ENCODE measurements at regions not wholly inside any gene's neighbourhood (a gene's known extent, or its start where the extent isn't known, plus 50 kb on each side); places are given as distances from the start of the nearest gene placed in this dataset.

- no peaks in the 10 kb centered on the region for H3K9me3 ChIP-seq (ENCODE audit: insufficient read depth, low read depth, low read length)
- no peaks in the 10 kb centered on the region for H3K27me3 ChIP-seq (ENCODE audit: insufficient read depth, low read length, poor library complexity, severe bottlenecking)
- no peak overlapping the region for H3K4me2 ChIP-seq (ENCODE audit: low read depth, low read length, poor library complexity, severe bottlenecking)
- H3K79me2 ChIP-seq (ENCODE audit: insufficient read depth, low read length): no peaks in the 10 kb centered on the region
- H3K4me1 ChIP-seq (ENCODE audit: insufficient read depth, low read length, poor library complexity, severe bottlenecking): no peaks in the 10 kb centered on the region
- no peaks in the 10 kb centered on the region for H4K20me1 ChIP-seq (ENCODE audit: insufficient read depth, low read length, poor library complexity, severe bottlenecking)
- no peak overlapping the region for H3K9ac ChIP-seq (ENCODE audit: low read depth, low read length, poor library complexity, severe bottlenecking)
- no peaks in the 10 kb centered on the region for H3K9me2 ChIP-seq (replicated peaks; ENCODE audit: low read depth, low read length)
- no peaks in the 10 kb centered on the region for H3F3A ChIP-seq (ENCODE audit: low read depth)
- no peak for TF ChIP-seq EZH2phosphoT487 (IDR thresholded peaks at IDR 0.05; ENCODE audit: borderline replicate concordance)
- TF ChIP-seq, protein P1, sequence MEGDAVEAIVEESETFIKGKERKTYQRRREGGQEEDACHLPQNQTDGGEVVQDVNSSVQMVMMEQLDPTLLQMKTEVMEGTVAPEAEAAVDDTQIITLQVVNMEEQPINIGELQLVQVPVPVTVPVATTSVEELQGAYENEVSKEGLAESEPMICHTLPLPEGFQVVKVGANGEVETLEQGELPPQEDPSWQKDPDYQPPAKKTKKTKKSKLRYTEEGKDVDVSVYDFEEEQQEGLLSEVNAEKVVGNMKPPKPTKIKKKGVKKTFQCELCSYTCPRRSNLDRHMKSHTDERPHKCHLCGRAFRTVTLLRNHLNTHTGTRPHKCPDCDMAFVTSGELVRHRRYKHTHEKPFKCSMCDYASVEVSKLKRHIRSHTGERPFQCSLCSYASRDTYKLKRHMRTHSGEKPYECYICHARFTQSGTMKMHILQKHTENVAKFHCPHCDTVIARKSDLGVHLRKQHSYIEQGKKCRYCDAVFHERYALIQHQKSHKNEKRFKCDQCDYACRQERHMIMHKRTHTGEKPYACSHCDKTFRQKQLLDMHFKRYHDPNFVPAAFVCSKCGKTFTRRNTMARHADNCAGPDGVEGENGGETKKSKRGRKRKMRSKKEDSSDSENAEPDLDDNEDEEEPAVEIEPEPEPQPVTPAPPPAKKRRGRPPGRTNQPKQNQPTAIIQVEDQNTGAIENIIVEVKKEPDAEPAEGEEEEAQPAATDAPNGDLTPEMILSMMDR (conservative IDR thresholded peaks at IDR 0.05; ENCODE audit: low read length): no peak
- no peak overlapping the region for H2AFZ ChIP-seq (ENCODE audit: low read length)
- H3K4me3 ChIP-seq (ENCODE audit: low read length, poor library complexity, severe bottlenecking): no peak overlapping the region
- no peaks in the 10 kb centered on the region for H3K36me3 ChIP-seq (ENCODE audit: insufficient read depth, low read length)
Observed at GRCh38 chr12:67145692-67146091, 123.5 kb upstream of the CAND1 start.

DNA sequence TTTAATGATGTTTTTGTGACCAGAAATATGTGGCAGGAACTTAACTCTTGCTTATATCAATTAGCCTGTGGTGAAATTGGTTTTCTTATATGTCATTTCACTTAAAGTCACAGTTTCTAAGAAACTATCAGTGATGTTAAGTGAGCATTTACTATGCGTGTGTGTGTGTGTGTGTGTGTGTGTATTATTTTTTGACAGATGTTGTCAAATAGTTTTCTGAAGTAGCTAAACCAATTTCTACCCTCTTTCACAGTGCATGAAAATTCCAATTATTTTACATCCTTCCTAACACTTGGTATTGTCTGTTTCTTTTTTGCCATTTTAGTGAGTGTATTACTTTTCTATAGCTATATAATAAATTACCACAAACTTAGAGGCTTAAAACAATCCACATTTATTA is 122.1 kb upstream of the CAND1 start:
- Histone ChIP-seq H3F3A (ENCODE audit: low read depth) (no peaks in the 10 kb centered on the region), H4K20me1 (ENCODE audit: insufficient read depth, low read length, poor library complexity, severe bottlenecking) (no peaks in the 10 kb centered on the region), H3K9ac (ENCODE audit: low read depth, low read length, poor library complexity, severe bottlenecking) (no peak overlapping the region), H3K4me3 (ENCODE audit: low read length, poor library complexity, severe bottlenecking) (no peak overlapping the region), H3K9me2 (replicated peaks; ENCODE audit: low read depth, low read length) (no peaks in the 10 kb centered on the region), H3K79me2 (ENCODE audit: insufficient read depth, low read length) (no peaks in the 10 kb centered on the region), H3K27me3 (ENCODE audit: insufficient read depth, low read length, poor library complexity, severe bottlenecking) (no peaks in the 10 kb centered on the region), H3K9me3 (ENCODE audit: insufficient read depth, low read depth, low read length) (no peaks in the 10 kb centered on the region), H3K4me2 (ENCODE audit: low read depth, low read length, poor library complexity, severe bottlenecking) (no peak overlapping the region), H3K36me3 (ENCODE audit: insufficient read depth, low read length) (no peaks in the 10 kb centered on the region), H3K4me1 (ENCODE audit: insufficient read depth, low read length, poor library complexity, severe bottlenecking) (no peaks in the 10 kb centered on the region), H2AFZ (ENCODE audit: low read length) (no peak overlapping the region)
- TF ChIP-seq EZH2phosphoT487 (IDR thresholded peaks at IDR 0.05; ENCODE audit: borderline replicate concordance): no peak
- TF ChIP-seq, protein P1 (conservative IDR thresholded peaks at IDR 0.05; ENCODE audit: low read length): no peak

DNA sequence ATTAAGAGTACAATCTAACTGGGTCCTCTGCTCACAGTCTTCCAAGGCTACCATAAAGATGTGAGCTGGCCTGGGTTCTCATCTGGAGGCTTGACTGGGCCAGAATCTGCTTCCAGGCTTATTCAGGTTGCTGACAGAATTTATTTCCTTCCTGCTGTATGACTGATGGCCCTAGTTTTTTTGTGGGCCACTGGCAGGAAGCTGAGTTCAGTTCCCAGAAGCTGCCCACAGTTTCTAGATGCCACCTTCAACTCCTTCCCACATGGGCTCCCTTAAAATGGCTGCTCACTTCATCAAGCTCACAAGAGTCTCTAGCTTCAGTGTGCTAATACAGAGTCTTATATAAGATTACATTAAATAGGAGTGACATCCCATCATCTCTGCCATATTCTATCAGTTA is 121.7 kb upstream of the CAND1 start:
- Histone ChIP-seq H3K4me3 (ENCODE audit: low read length, poor library complexity, severe bottlenecking) (no peak overlapping the region), H3K4me2 (ENCODE audit: low read depth, low read length, poor library complexity, severe bottlenecking) (no peak overlapping the region), H3K4me1 (ENCODE audit: insufficient read depth, low read length, poor library complexity, severe bottlenecking) (no peaks in the 10 kb centered on the region), H4K20me1 (ENCODE audit: insufficient read depth, low read length, poor library complexity, severe bottlenecking) (no peaks in the 10 kb centered on the region), H3K79me2 (ENCODE audit: insufficient read depth, low read length) (no peaks in the 10 kb centered on the region), H3K36me3 (ENCODE audit: insufficient read depth, low read length) (no peaks in the 10 kb centered on the region), H3F3A (ENCODE audit: low read depth) (no peaks in the 10 kb centered on the region), H2AFZ (ENCODE audit: low read length) (no peak overlapping the region), H3K27me3 (ENCODE audit: insufficient read depth, low read length, poor library complexity, severe bottlenecking) (no peaks in the 10 kb centered on the region), H3K9ac (ENCODE audit: low read depth, low read length, poor library complexity, severe bottlenecking) (no peak overlapping the region), H3K9me2 (replicated peaks; ENCODE audit: low read depth, low read length) (no peaks in the 10 kb centered on the region), H3K9me3 (ENCODE audit: insufficient read depth, low read depth, low read length) (no peaks in the 10 kb centered on the region)
- TF ChIP-seq, protein P1 (conservative IDR thresholded peaks at IDR 0.05; ENCODE audit: low read length): no peak
- no peak for TF ChIP-seq EZH2phosphoT487 (IDR thresholded peaks at IDR 0.05; ENCODE audit: borderline replicate concordance)

Measured in Loucy (cell line).